AG09309 (cell line): ENCODE measurements at regions not wholly inside any gene's neighbourhood (a gene's known extent, or its start where the extent isn't known, plus 50 kb on each side); places are given as distances from the start of the nearest gene placed in this dataset.

Experiments
- DNase-seq: peaks from one replicate; pipeline ENCODE4 v3.0.0-alpha.2; 2010; ENCODE audit warnings: low read depth
- H3K4me3 ChIP-seq: 2 replicates; pipeline ENCODE4 v1.5.1; 2011; ENCODE audit warnings: mild to moderate bottlenecking, low read depth, low read length, moderate library complexity; ENCODE audit not compliant: control insufficient read depth
- TF ChIP-seq, protein P1 (sequence below): IDR thresholded peaks from 2 replicates; pipeline ENCODE4 v1.5.1; 2011; ENCODE audit warnings: mild to moderate bottlenecking, low read depth, low read length, inconsistent platforms; ENCODE audit not compliant: insufficient read depth, control insufficient read depth; ENCODE audit errors: missing control alignments

DNA sequence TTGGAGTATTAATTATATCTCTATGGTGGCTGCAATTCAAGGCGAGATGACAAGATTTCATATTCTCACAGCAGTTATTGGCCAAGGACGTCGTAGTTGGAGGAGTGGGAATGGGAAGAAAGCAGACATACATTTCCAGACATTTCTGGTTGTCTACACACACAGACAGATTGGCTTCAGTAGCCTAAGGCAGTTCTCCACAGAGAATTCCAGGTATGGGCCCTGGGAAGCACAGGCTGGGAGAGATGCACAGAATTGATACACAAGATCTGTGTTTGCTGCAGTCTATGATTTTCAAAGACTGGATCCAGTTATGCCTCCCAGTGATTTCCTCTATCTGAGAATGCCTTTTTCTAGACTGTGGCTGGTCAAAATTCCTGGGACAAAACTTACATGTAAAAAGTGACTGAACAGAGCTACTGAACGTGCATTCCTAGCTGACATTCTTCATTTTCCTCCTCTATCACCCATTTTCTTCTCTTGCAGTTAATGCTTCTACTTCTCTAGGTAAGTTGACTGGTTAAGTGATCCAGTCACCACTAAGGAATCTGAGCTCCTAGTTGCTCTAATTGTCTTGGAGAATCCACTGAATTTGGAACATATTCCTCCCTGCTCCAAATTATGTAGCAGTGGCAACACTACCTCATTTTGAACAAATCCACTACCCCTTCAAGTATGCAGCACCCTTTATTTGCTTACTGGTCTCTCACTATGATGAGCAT, 386.7 kb upstream of the CDH7 start:
- H3K4me3 ChIP-seq = no peak overlapping the region
- DNase-seq = no peak
- TF ChIP-seq, protein P1, sequence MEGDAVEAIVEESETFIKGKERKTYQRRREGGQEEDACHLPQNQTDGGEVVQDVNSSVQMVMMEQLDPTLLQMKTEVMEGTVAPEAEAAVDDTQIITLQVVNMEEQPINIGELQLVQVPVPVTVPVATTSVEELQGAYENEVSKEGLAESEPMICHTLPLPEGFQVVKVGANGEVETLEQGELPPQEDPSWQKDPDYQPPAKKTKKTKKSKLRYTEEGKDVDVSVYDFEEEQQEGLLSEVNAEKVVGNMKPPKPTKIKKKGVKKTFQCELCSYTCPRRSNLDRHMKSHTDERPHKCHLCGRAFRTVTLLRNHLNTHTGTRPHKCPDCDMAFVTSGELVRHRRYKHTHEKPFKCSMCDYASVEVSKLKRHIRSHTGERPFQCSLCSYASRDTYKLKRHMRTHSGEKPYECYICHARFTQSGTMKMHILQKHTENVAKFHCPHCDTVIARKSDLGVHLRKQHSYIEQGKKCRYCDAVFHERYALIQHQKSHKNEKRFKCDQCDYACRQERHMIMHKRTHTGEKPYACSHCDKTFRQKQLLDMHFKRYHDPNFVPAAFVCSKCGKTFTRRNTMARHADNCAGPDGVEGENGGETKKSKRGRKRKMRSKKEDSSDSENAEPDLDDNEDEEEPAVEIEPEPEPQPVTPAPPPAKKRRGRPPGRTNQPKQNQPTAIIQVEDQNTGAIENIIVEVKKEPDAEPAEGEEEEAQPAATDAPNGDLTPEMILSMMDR = no peak

DNA sequence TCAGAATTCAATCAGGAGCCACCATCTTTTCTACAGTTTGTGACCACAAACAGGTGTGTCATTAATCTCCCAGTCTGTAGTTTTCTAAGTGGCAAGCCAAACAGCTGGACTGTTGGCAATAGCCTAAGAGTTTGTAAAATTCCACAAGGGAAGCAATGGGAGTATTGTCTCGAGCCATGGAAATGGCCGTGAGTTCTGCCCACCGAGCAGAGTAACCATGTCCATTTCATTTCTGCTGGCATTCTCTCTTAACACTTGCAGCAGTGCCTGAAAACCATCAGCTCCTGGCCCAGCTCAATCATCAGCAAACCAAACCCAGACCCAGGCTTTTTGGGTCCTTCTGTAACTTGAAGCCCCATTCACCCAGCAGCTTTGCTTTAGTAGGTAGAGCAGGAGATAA, 387.8 kb upstream of the CDH7 start:
- no peak for DNase-seq
- H3K4me3 ChIP-seq = no peak overlapping the region
- TF ChIP-seq, protein P1 = no peak

DNA sequence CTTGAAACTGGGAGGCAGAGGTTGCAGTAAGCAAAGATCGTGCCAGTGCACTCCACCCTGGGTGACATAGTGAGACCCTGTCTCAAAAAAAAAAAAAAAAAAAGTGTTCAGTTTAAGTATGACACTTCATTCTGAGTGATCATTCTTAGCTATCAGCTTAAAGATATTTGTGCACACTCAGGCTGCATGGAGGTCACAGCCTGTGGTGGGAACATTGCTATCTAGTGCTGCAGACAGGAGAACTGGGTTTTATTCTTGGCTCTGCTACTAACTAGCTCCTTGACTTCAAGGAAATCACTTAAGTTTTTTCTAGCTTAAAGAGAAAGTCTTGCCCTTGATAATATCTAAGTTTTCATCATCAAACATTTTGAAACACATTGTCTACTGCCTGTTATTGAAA, 391.3 kb upstream of the CDH7 start:
- DNase-seq = no peak
- H3K4me3 ChIP-seq = no peak overlapping the region
- TF ChIP-seq, protein P1 = no peak

DNA sequence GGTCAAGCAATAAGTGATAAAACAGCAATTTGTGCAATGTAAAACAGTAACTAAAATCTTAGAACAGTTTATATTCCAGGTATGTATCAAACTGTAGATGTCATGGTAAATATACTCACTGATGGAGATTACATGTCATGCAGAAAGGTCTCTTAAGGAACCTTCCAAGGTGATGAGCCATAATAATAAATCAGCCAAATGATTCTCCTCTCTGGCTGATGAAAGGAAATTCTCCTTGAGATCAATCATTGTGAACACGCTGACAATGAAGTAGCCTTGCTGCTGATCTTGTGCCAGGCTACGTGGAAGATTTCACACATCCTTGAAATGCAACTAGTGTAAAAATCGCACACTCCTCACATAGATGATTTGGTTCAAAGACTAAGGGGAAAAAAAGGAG, 392.5 kb upstream of the CDH7 start:
- H3K4me3 ChIP-seq = no peak overlapping the region
- no peak for DNase-seq
- TF ChIP-seq, protein P1 = no peak

DNA sequence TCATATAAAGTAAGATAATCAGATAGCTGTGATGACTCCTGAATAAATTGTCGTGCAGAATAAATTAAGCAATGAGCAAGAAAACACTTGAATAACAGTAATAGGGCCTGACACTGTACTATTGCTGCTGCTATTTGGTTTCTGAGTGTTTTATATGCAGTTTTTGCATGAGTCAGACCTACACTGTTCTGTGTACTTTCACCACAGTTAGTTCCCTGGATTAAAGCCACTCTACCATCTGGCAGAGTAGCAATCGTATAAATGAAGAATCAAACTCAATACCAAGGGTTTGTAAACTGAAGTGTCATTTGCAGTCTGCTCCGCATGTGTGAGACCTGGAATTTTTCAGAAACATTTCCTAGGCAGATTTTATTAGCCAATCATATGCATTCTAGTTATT, 398.6 kb upstream of the CDH7 start:
- no peak overlapping the region for H3K4me3 ChIP-seq
- DNase-seq = no peak
- TF ChIP-seq, protein P1 = no peak

DNA sequence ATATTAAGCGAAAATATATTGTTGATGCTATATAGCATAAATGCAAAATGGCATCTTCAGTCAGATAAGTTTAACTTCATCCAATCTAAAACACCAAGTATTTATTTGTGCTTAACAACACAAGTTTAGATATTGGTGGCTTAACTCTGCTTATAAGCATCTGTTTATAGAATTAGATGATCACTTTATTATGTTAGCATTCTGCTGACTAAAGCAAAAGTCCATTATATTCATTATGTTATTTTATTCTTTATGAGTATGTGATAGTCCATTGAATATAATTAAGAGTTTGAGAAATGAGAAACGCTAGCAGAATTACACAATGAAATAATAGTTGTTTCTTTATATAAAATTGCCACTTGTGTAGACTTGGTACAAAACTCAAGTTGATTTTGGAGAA, 401.2 kb upstream of the CDH7 start:
- H3K4me3 ChIP-seq = no peak overlapping the region
- TF ChIP-seq, protein P1 = no peak
- no peak for DNase-seq
